ENCODE measurements at regions not wholly inside any gene's neighbourhood (a gene's known extent, or its start where the extent isn't known, plus 50 kb on each side); places are given as distances from the start of the nearest gene placed in this dataset.

GRCh38 chr11:36876266-36876665 lies 278.2 kb upstream of the RAG2 start:
- no peak overlapping the region for H3K27ac Mint-ChIP-seq
- no peaks in the 10 kb centered on the region for H3K36me3 Mint-ChIP-seq
- peaks cover 0 to 2% (median 1%) of the 10 kb centered on the region in 3 donors for H3K27me3 Mint-ChIP-seq (ENCODE audit: low read depth in 3 of 3)
- no peak overlapping the region for H3K4me3 Mint-ChIP-seq
- DNase-seq, result no peak
- H3K4me1 Mint-ChIP-seq, result no peaks in the 10 kb centered on the region
- peaks cover 0 to 8% (median under 1%) of the 10 kb centered on the region in 6 donors for H3K9me3 Mint-ChIP-seq

- no peak for DNase-seq
- peaks cover 0 to 2% (median 2%) of the 10 kb centered on the region in 3 donors for H3K27me3 Mint-ChIP-seq (ENCODE audit: low read depth in 3 of 3)
- H3K27ac Mint-ChIP-seq, result no peak overlapping the region
- no peaks in the 10 kb centered on the region for H3K4me1 Mint-ChIP-seq
- H3K4me3 Mint-ChIP-seq, result no peak overlapping the region
- H3K36me3 Mint-ChIP-seq, result no peaks in the 10 kb centered on the region
- peaks cover 0 to 4% (median 0%) of the 10 kb centered on the region in 6 donors for H3K9me3 Mint-ChIP-seq
Measured at GRCh38 chr11:36874291-36874690, 276.3 kb upstream of the RAG2 start.

GRCh38 chr11:36870361-36870760 lies 272.3 kb upstream of the RAG2 start:
- DNase-seq, result no peak
- H3K27me3 Mint-ChIP-seq (ENCODE audit: low read depth in 3 of 3), result peaks cover 0 to 3% (median 2%) of the 10 kb centered on the region in 3 donors
- no peak overlapping the region for H3K27ac Mint-ChIP-seq
- no peaks in the 10 kb centered on the region for H3K4me1 Mint-ChIP-seq
- H3K4me3 Mint-ChIP-seq, result no peak overlapping the region
- no peaks in the 10 kb centered on the region for H3K36me3 Mint-ChIP-seq
- H3K9me3 Mint-ChIP-seq, result peaks cover 0 to 4% (median 0%) of the 10 kb centered on the region in 6 donors

GRCh38 chr11:36868380-36868779 lies 270.3 kb upstream of the RAG2 start:
- H3K4me3 Mint-ChIP-seq, result no peak overlapping the region
- no peaks in the 10 kb centered on the region for H3K4me1 Mint-ChIP-seq
- no peaks in the 10 kb centered on the region for H3K36me3 Mint-ChIP-seq
- peaks cover 0 to 3% (median 0%) of the 10 kb centered on the region in 6 donors for H3K9me3 Mint-ChIP-seq
- H3K27ac Mint-ChIP-seq, result no peak overlapping the region
- peaks cover 0 to 4% (median 3%) of the 10 kb centered on the region in 3 donors for H3K27me3 Mint-ChIP-seq (ENCODE audit: low read depth in 3 of 3)
- no peak for DNase-seq

GRCh38 chr11:36865846-36866245 lies 267.8 kb upstream of the RAG2 start:
- Mint-ChIP-seq H3K4me1 (no peaks in the 10 kb centered on the region), H3K4me3 (no peak overlapping the region), H3K9me3 (peaks cover 0 to 2% (median 0%) of the 10 kb centered on the region in 6 donors), H3K27me3 (ENCODE audit: low read depth in 3 of 3) (peaks cover 0 to 3% (median 2%) of the 10 kb centered on the region in 3 donors), H3K36me3 (no peaks in the 10 kb centered on the region), H3K27ac (no peak overlapping the region)
- DNase-seq, result no peak

- no peak overlapping the region for H3K27ac Mint-ChIP-seq
- DNase-seq, result no peak
- no peak overlapping the region for H3K4me3 Mint-ChIP-seq
- H3K27me3 Mint-ChIP-seq (ENCODE audit: low read depth in 3 of 3), result peaks cover 2 to 7% (median 3%) of the 10 kb centered on the region in 3 donors
- peaks cover 0 to 4% (median 2%) of the 10 kb centered on the region in 6 donors for H3K9me3 Mint-ChIP-seq
- no peaks in the 10 kb centered on the region for H3K36me3 Mint-ChIP-seq
- H3K4me1 Mint-ChIP-seq, result no peaks in the 10 kb centered on the region
Measured at GRCh38 chr11:36854875-36855274, 256.8 kb upstream of the RAG2 start.

- no peak for DNase-seq
- Mint-ChIP-seq H3K27ac (no peak overlapping the region), H3K4me1 (no peaks in the 10 kb centered on the region), H3K9me3 (no peaks in the 10 kb centered on the region), H3K4me3 (no peak overlapping the region), H3K36me3 (no peaks in the 10 kb centered on the region), H3K27me3 (ENCODE audit: low read depth in 3 of 3) (peaks cover 0 to 6% (median 5%) of the 10 kb centered on the region in 3 donors)
Measured at GRCh38 chr11:36848660-36849059, 250.6 kb upstream of the RAG2 start.

GRCh38 chr11:36840378-36840777 lies 242.3 kb upstream of the RAG2 start:
- Mint-ChIP-seq H3K27ac (no peak overlapping the region), H3K9me3 (no peaks in the 10 kb centered on the region), H3K27me3 (ENCODE audit: low read depth in 3 of 3) (peaks cover 0 to 2% (median 0%) of the 10 kb centered on the region in 3 donors), H3K4me3 (no peak overlapping the region), H3K36me3 (no peaks in the 10 kb centered on the region), H3K4me1 (no peaks in the 10 kb centered on the region)
- no peak for DNase-seq

- H3K27me3 Mint-ChIP-seq (ENCODE audit: low read depth in 3 of 3), result peaks cover 0 to 5% (median 3%) of the 10 kb centered on the region in 3 donors
- no peaks in the 10 kb centered on the region for H3K4me1 Mint-ChIP-seq
- no peak overlapping the region for H3K27ac Mint-ChIP-seq
- no peak overlapping the region for H3K4me3 Mint-ChIP-seq
- H3K9me3 Mint-ChIP-seq, result peaks cover 0 to 2% (median 0%) of the 10 kb centered on the region in 6 donors
- H3K36me3 Mint-ChIP-seq, result no peaks in the 10 kb centered on the region
- DNase-seq, result no peak
Measured at GRCh38 chr11:36837831-36838437, 239.9 kb upstream of the RAG2 start.

- Mint-ChIP-seq H3K27me3 (ENCODE audit: low read depth in 3 of 3) (peaks cover 2 to 4% (median 2%) of the 10 kb centered on the region in 3 donors), H3K4me1 (no peaks in the 10 kb centered on the region), H3K27ac (no peak overlapping the region), H3K36me3 (no peaks in the 10 kb centered on the region), H3K9me3 (peaks cover 0 to 1% (median 0%) of the 10 kb centered on the region in 6 donors), H3K4me3 (no peak overlapping the region)
- no peak for DNase-seq
Measured at GRCh38 chr11:36825251-36825650, 227.2 kb upstream of the RAG2 start.

GRCh38 chr11:36824349-36824748 lies 226.3 kb upstream of the RAG2 start:
- Mint-ChIP-seq H3K36me3 (no peaks in the 10 kb centered on the region), H3K4me3 (no peak overlapping the region), H3K27ac (no peak overlapping the region), H3K9me3 (peaks cover 0 to 1% (median 0%) of the 10 kb centered on the region in 6 donors), H3K27me3 (ENCODE audit: low read depth in 3 of 3) (peaks cover 2% of the 10 kb centered on the region in 3 donors), H3K4me1 (no peaks in the 10 kb centered on the region)
- no peak for DNase-seq

- Mint-ChIP-seq H3K4me1 (no peaks in the 10 kb centered on the region), H3K27me3 (ENCODE audit: low read depth in 3 of 3) (peaks cover 0 to 2% (median 2%) of the 10 kb centered on the region in 3 donors), H3K27ac (no peak overlapping the region), H3K36me3 (no peaks in the 10 kb centered on the region), H3K9me3 (peaks cover 0 to 2% (median 0%) of the 10 kb centered on the region in 6 donors), H3K4me3 (no peak overlapping the region)
- no peak for DNase-seq
Measured at GRCh38 chr11:36822829-36823228, 224.8 kb upstream of the RAG2 start.

- H3K4me3 Mint-ChIP-seq, result no peak overlapping the region
- peaks cover 0 to 2% (median 0%) of the 10 kb centered on the region in 6 donors for H3K9me3 Mint-ChIP-seq
- no peaks in the 10 kb centered on the region for H3K4me1 Mint-ChIP-seq
- H3K27me3 Mint-ChIP-seq (ENCODE audit: low read depth in 3 of 3), result peaks cover 0 to 6% (median 5%) of the 10 kb centered on the region in 3 donors
- no peak for DNase-seq
- no peaks in the 10 kb centered on the region for H3K36me3 Mint-ChIP-seq
- no peak overlapping the region for H3K27ac Mint-ChIP-seq
Measured at GRCh38 chr11:36818410-36818809, 220.4 kb upstream of the RAG2 start.

GRCh38 chr11:36817336-36817965 lies 219.4 kb upstream of the RAG2 start:
- peaks cover 0 to 2% (median 0%) of the 10 kb centered on the region in 6 donors for H3K9me3 Mint-ChIP-seq
- no peak overlapping the region for H3K4me3 Mint-ChIP-seq
- H3K36me3 Mint-ChIP-seq, result no peaks in the 10 kb centered on the region
- H3K27ac Mint-ChIP-seq, result no peak overlapping the region
- peaks cover 0 to 6% (median 5%) of the 10 kb centered on the region in 3 donors for H3K27me3 Mint-ChIP-seq (ENCODE audit: low read depth in 3 of 3)
- no peak for DNase-seq
- H3K4me1 Mint-ChIP-seq, result no peaks in the 10 kb centered on the region

Measured in immature natural killer cell (primary cell).